ENCODE measurements at regions not wholly inside any gene's neighbourhood (a gene's known extent, or its start where the extent isn't known, plus 50 kb on each side); places are given as distances from the start of the nearest gene placed in this dataset.

DNA sequence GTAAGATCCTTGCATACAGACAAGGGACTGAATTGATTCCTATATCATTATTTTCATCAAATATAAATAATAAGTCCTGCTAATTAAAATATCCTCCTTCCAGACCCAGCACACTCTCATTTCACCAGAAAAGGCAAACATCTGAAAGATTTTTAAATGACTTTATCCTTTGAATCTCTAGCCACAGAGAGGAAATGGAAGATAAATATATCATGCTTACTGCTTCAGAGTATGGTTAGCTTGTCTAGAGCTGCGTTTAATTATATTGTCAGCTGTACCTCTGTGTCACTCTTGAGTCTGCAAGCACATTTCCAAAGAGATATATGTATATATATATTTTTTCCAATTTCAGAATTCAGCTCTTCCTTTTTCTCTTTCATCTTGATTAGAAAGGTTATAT, 232.7 kb downstream of the TRIB2 start:
- Histone ChIP-seq H3K27ac (ENCODE audit: insufficient read depth, low read depth, low read length) (no peak overlapping the region), H3K79me2 (ENCODE audit: control insufficient read depth, insufficient read depth, low read length) (no peaks in the 10 kb centered on the region), H3K27me3 (ENCODE audit: control insufficient read depth in 2 of 2, insufficient read depth in 2 of 2, low read length in 2 of 2) (no peaks in the 10 kb centered on the region), H3K4me3 (replicated peaks in 1 of 3; ENCODE audit: insufficient read depth in 1 of 3, low read depth in 1 of 3, low read length in 3 of 3) (no peak overlapping the region), H3K9me3 (replicated peaks; ENCODE audit: control insufficient read depth, insufficient read depth, low read length) (no peaks in the 10 kb centered on the region), H3K9ac (replicated peaks; ENCODE audit: extremely low read depth, insufficient read depth, low read length) (no peak overlapping the region), H3K9me1 (replicated peaks; ENCODE audit: control insufficient read depth, extremely low read depth, insufficient read depth, low read length) (no peaks in the 10 kb centered on the region), H3K4me2 (ENCODE audit: insufficient read depth, low read length) (no peak overlapping the region), H3K36me3 (ENCODE audit: control insufficient read depth in 2 of 2, extremely low read depth in 1 of 2, insufficient read depth in 2 of 2, low read length in 2 of 2) (no peaks in the 10 kb centered on the region), H3K4me1 (ENCODE audit: control insufficient read depth, extremely low read depth, insufficient read depth, low read length) (peaks cover 17% of the 10 kb centered on the region), H2AFZ (ENCODE audit: low read depth, low read length) (no peak overlapping the region), H4K20me1 (replicated peaks; ENCODE audit: control insufficient read depth, extremely low read depth, insufficient read depth, low read length) (no peaks in the 10 kb centered on the region)
- intact Hi-C loops (cut with micrococcal nuclease) (no loop called here), dilution Hi-C loops (cut with MboI; ENCODE audit: extremely low pct_ligation_motif_present, low sequenced_read_pairs) (no loop called here)
- TF ChIP-seq MYC (IDR thresholded peaks at IDR 0.05; ENCODE audit: low read depth, low read length) (no peak), POLR2AphosphoS5 (IDR thresholded peaks at IDR 0.05; ENCODE audit: insufficient read depth, low read depth, low read length) (no peak), JUN (IDR thresholded peaks at IDR 0.05; ENCODE audit: borderline replicate concordance, insufficient read depth, insufficient read length, low read depth) (no peak)
- POLR2A ChIA-PET, result no interaction called here
- BruUV-seq (replicated peaks), result no TSS peak
- CTCF ChIA-PET, result interaction anchor here (0.6 to 3.9 kb wide), 5 partner anchors 8 to 233 kb away, joined by 3 to 24 read pairs (median 7); partner anchors contain the start of gene TRIB2
- no peak for DNase-seq (ENCODE audit: low read depth, low spot score)
- no peak for FAIRE-seq

DNA sequence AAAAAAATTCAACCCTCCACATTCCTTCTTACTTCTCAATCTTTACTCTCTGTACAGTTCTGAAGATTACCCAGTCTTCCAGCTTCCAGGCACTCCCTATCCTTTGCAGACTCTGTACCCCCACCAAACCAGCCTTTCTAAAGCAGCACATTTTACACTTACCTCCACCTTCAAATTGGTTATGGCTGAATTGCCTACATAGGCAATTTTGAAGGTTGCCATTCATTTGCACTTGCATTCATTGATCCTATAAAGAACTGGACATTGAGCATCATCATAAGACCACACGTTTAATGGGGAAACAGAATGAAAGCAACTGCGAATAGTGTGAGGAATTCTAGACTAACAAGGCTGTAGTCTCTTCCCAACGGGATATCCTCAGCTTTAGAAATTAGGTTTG, 233.4 kb downstream of the TRIB2 start:
- DNase-seq (ENCODE audit: low read depth, low spot score), result no peak
- FAIRE-seq, result no peak
- H2AFZ ChIP-seq (ENCODE audit: low read depth, low read length), result no peak overlapping the region
- H3K27ac ChIP-seq (ENCODE audit: insufficient read depth, low read depth, low read length), result no peak overlapping the region
- ChIA-PET CTCF (interaction anchor here (2.9 to 3.9 kb wide), 2 partner anchors 19 to 234 kb away, joined by 7 to 24 read pairs; partner anchors contain the start of gene TRIB2), POLR2A (no interaction called here)
- no peaks in the 10 kb centered on the region for H3K79me2 ChIP-seq (ENCODE audit: control insufficient read depth, insufficient read depth, low read length)
- H3K9me3 ChIP-seq (replicated peaks; ENCODE audit: control insufficient read depth, insufficient read depth, low read length), result no peaks in the 10 kb centered on the region
- BruUV-seq (replicated peaks), result no TSS peak
- H3K9me1 ChIP-seq (replicated peaks; ENCODE audit: control insufficient read depth, extremely low read depth, insufficient read depth, low read length), result no peaks in the 10 kb centered on the region
- peaks cover 17% of the 10 kb centered on the region for H3K4me1 ChIP-seq (ENCODE audit: control insufficient read depth, extremely low read depth, insufficient read depth, low read length)
- H3K9ac ChIP-seq (replicated peaks; ENCODE audit: extremely low read depth, insufficient read depth, low read length), result no peak overlapping the region
- TF ChIP-seq JUN (IDR thresholded peaks at IDR 0.05; ENCODE audit: borderline replicate concordance, insufficient read depth, insufficient read length, low read depth) (no peak), FOS (IDR thresholded peaks at IDR 0.05; ENCODE audit: borderline replicate concordance, insufficient read depth, low read length) (no peak), MYC (IDR thresholded peaks at IDR 0.05; ENCODE audit: low read depth, low read length) (no peak), POLR2A (IDR thresholded peaks at IDR 0.05; ENCODE audit: low read depth, low read length) (no peak), POLR2AphosphoS5 (IDR thresholded peaks at IDR 0.05; ENCODE audit: insufficient read depth, low read depth, low read length) (no peak), EZH2 (IDR thresholded peaks at IDR 0.05; ENCODE audit: borderline replicate concordance, low read depth, low read length, severe bottlenecking) (no peak), GATA2 (IDR thresholded peaks at IDR 0.05; ENCODE audit: insufficient read depth, insufficient read length, low read depth, low read length) (no peak)
- TF ChIP-seq, protein P1, sequence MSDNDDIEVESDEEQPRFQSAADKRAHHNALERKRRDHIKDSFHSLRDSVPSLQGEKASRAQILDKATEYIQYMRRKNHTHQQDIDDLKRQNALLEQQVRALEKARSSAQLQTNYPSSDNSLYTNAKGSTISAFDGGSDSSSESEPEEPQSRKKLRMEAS (IDR thresholded peaks at IDR 0.05; ENCODE audit: insufficient read depth, insufficient read length), result no peak
- TF ChIP-seq, protein P2, sequence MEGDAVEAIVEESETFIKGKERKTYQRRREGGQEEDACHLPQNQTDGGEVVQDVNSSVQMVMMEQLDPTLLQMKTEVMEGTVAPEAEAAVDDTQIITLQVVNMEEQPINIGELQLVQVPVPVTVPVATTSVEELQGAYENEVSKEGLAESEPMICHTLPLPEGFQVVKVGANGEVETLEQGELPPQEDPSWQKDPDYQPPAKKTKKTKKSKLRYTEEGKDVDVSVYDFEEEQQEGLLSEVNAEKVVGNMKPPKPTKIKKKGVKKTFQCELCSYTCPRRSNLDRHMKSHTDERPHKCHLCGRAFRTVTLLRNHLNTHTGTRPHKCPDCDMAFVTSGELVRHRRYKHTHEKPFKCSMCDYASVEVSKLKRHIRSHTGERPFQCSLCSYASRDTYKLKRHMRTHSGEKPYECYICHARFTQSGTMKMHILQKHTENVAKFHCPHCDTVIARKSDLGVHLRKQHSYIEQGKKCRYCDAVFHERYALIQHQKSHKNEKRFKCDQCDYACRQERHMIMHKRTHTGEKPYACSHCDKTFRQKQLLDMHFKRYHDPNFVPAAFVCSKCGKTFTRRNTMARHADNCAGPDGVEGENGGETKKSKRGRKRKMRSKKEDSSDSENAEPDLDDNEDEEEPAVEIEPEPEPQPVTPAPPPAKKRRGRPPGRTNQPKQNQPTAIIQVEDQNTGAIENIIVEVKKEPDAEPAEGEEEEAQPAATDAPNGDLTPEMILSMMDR (IDR thresholded peaks at IDR 0.05; ENCODE audit: extremely low read depth in 1 of 2, insufficient read depth in 1 of 2, low read depth in 1 of 2, low read length in 2 of 2), result no peak
- H3K4me3 ChIP-seq (replicated peaks in 1 of 3; ENCODE audit: insufficient read depth in 1 of 3, low read depth in 1 of 3, low read length in 3 of 3), result no peak overlapping the region
- H3K36me3 ChIP-seq (ENCODE audit: control insufficient read depth in 2 of 2, extremely low read depth in 1 of 2, insufficient read depth in 2 of 2, low read length in 2 of 2), result no peaks in the 10 kb centered on the region
- H3K4me2 ChIP-seq (ENCODE audit: insufficient read depth, low read length), result no peak overlapping the region
- dilution Hi-C loops (cut with MboI; ENCODE audit: extremely low pct_ligation_motif_present, low sequenced_read_pairs), result no loop called here
- no peaks in the 10 kb centered on the region for H3K27me3 ChIP-seq (ENCODE audit: control insufficient read depth in 2 of 2, insufficient read depth in 2 of 2, low read length in 2 of 2)
- H4K20me1 ChIP-seq (replicated peaks; ENCODE audit: control insufficient read depth, extremely low read depth, insufficient read depth, low read length), result no peaks in the 10 kb centered on the region
- intact Hi-C loops (cut with micrococcal nuclease), result loop anchor here (2.0 to 10.0 kb wide), 2 partner anchors 33 to 775 kb away; no protein-coding TSS in a partner anchor

All from endothelial cell of umbilical vein (primary cell).